Esophagus mucosa (tissue), 1 donor: ENCODE measurements at regions not wholly inside any gene's neighbourhood (a gene's known extent, or its start where the extent isn't known, plus 50 kb on each side); places are given as distances from the start of the nearest gene placed in this dataset.
A peak's percentile ranks its signal among the peaks of the same experiment; 100 is the strongest.
"Not testable (repeated sequence)": the region's sequence is repeated elsewhere in the genome, so short reads cannot be mapped to it uniquely, and the experiment has no call there.

ENCODE experiments used
- ATAC-seq: fragments of 200-7000 bp; cut with Tn5 transposase; one replicate; pipeline ENCODE4 v1.9.1; 2020
- donor health status: DM: yes; HTN: yes; CAD: no.

GRCh38 chr11:69887330-69887729, 68.1 kb upstream of the FGF3 start:
- ATAC-seq = no peak

- no peak for ATAC-seq
These were observed 68.7 kb upstream of the FGF3 start for GRCh38 chr11:69887841-69888427.

DNA sequence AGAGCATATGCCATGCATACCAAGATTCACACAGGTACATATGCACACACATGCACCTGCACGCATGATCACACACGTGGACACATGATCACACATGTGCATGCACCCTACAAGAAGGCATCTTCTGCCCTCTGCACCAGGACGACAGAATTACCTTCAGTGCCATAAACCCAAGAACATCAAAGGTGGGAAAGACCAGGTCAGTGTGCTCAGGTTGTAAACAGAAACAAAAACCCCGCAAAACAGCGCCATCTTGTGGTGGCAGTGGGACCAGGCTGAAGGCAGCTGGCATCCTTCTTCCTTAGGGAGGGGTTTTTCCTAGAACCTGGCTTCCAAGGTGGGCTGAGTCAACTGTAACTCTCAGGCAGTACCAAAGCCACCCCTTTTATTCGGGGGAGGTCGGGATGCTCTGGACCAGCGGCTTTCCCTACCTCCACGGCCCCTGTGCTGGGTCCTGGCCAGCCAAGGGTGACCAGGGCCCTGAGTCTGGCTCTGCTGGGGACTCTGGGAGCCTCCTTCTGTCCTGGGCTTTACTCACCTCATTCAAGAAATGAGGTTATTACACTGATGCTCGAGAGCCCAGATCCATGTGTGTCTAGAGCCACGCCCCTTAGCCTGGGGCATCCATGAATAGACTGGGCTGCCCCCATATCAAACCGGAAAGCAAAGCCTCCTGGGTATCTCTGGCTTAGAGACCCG, 69.4 kb upstream of the FGF3 start:
- ATAC-seq = peak; percentile 41

GRCh38 chr11:69889400-69890318, 70.4 kb upstream of the FGF3 start:
- ATAC-seq = no peak

- no peak for ATAC-seq
These were observed 71.3 kb upstream of the FGF3 start for GRCh38 chr11:69890476-69890875.

DNA sequence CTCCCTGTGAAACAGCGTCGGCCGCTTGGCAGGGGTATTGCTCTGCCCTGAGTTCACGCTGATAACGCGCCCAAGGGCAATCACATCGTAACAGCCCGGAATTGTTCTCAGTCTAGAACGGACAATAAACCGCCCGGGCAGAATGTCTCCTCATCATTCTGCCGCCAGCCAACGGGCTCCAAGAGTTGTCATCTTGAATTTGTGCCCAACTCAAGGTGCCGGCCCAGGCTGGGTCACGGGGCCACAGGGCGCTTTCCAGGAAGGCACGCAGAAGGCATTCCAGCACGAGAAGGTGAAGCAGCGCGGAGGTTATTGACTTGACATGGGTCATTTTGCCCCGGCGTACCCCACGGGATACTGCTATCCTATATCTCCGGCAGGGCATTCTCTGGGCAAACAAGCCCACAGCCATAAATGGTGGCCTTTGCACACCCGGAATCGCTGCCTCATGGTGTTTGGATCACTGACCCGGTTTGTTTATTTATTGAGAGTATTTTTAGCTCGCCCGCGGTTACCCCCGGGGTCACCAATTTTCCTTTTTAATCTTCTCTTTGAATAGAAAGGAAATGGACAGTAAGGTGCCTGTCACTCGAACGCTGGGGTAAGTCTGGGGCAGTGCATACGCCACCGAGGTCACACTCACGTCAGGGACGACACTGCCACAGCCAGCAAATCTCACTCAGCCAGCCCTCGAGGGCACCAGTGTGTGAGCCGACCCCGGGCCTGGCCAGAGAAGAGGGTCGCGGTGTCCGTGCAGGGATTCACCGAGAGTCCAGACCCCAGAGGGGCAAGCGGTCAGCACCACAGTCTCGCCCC, 72.4 kb upstream of the FGF3 start:
- no peak for ATAC-seq

DNA sequence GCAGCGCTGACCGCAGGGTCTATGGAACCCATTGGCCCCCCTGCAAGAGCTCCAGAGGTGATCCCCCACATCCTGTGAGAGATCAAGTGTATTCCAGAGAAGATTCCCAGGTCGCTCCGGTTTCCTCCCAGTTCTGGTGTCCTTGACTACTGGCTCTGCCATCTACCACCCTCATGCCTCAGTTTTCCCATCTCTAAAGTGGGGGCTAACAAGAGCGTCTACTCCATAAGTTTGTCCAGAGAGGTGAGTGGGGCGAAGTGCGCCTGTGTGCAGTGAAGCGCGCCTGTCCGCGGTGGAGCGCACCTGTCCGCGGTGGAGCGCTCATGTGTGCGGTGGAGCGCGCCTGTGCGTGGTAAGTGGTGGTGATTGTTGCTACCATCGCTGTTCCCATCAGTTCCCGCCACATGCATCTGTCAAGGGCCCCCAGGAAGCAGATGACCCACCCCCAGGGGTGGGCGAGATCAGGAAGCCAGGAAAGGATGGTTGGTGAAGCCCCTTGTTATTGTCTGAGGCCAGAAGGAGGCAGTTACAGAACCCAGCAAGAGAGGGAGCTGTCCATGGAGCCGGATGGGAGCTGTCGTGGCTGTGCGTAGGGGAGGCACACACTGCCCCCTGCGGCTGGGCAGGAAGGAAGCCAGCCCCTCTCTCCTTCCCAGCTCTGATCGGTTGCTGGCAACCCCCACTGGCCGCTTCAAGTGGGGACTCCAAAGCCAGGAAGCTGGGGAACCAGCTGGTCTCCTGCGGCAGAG, 73.2 kb upstream of the FGF3 start:
- ATAC-seq = no peak

- ATAC-seq = peak; percentile 50
These were observed 73.9 kb upstream of the FGF3 start for GRCh38 chr11:69892986-69893555.

GRCh38 chr11:69893631-69894030, 74.4 kb upstream of the FGF3 start:
- ATAC-seq = no peak

DNA sequence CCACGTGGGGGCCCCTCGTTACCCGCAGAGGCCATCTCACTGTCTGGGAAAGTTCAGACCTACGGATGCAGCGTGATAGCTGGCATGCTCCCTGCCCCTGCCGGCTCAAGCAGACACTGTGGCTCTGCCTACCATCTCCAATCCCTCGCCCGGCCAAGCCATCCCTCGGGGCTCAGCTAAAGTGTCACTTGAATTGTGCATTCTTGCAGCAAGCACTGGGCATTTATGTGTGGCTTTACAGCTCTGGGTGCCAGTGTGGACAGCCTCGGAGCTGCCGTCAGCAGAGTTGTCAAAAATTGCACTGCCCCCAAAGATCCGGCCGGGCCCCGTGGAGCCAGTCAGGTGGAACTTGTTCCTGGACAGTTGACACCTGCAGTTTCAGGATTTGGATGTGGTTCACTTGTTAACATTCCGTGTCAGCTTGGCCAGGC, 75.0 kb upstream of the FGF3 start:
- no peak for ATAC-seq

DNA sequence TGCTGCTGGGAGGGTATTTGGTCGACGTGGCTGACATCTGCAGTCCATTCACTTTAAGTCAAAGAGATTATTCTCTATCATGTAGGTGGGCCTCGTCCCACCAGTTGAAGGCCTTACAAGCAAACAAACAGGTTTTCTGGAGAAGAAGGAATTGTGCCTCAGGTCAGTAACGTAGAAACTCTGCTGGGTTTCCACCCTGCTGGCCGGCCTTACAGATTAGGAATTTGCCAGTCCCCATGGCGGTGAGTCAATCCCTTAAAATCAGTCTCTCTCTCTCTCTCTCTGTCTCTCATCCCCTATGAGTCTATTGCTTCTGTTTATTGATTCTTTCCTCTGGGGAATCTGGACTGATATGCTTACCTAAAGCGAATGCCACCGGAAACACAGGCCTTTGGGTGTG, 75.4 kb upstream of the FGF3 start:
- ATAC-seq = no peak

DNA sequence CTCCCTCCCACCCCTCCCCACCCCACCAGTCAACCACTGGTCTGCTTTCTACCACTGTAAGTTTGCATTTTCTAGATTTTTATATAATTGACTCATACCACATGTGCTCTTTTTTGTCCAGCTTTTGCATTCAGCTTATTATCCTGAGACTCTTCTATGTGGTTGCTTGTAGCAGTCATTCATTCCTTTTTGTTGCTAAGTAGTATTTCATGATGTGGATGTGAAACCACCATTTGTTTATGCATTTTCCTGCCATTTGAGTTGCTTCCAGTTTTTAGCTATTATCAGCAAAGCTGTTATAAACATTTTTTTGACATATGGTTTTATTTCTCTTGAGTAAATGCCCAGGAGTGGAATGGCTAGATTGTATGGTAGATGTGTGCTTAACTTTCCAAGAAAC, 77.0 kb upstream of the FGF3 start:
- ATAC-seq = no peak

DNA sequence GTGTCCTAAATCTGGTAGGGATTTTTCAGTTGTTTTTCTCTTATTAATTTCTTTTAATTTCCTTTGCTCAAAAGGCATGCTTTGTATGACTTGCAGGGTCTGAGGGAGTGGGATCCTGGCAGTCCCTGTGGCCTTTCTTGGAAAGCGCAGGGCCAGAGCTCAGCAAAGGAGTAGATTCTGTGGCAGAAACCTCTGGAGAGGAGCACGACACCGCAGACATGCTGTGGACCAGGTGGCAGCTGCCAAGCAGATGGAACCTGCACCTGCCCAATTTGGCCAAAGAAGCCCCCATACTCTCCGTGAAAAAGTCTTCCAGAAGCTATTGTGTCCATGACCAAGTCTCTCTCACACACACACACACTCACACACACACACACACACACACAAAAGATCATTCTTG, 78.9 kb upstream of the FGF3 start:
- no peak for ATAC-seq

DNA sequence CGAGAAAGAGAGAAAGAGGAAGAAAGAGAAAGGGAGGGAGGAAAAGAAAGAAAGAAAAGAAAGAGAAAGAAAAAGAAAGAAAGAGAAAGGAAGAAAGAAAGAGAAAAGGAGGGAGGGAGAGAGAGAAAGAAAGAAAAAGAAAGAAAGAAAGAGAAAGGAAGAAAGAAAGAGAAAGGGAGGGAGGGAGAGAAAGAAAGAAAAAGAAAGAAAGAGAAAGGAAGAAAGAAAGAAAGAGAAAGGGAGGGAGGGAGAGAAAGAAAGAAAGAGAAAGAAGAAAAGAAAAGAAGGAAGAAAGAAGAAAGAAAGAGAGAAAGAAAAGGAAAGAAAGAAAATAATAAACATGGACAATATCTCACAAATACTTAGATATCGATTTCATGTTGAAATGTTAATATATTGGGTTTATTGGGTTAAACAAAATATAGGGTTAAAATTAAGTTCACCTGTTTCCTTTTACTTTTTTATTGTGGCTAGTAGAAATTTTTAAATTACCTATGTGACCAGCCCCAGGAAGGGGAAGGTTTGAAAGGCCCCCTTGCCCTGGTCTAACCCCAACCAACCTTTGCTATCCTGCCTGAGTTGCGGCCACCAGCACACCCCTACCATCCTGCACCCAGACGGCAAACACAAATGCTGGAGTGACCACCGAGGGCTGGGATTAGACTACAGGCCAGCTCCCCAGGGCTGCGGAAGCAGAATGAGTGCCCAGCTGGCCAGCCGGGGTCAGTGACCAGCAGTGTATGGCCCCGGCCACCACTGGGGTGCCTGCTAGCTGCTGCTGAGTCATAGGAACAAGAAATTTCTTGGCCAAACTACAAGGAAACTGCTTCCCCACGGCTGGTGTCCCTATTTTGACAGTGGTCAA, 81.0 kb upstream of the FGF3 start:
- peak; percentile 20 for ATAC-seq

DNA sequence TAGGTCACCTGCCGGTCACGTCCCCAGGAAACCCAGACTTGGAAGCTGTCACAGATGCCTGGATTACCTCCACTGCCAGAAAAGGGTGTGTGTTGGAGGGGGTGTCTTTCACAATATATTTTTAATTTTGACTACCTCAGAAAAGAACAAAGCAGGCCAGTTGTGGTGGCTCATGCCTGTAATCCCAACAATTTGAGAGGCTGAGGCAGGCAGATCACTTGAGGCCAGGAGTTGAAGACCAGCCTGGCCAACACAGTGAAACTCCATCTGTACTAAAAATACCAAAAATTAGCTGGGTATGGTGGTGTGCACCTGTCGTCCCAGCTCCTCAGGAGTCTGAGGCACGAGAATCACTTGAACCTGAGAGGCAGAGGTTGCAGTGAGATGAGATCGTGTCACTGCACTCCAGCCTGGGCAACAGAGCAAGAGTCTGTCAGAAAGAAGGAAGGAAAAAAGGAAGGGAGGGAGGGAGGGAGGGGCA, 81.6 kb upstream of the FGF3 start:
- ATAC-seq = not testable (repeated sequence)

DNA sequence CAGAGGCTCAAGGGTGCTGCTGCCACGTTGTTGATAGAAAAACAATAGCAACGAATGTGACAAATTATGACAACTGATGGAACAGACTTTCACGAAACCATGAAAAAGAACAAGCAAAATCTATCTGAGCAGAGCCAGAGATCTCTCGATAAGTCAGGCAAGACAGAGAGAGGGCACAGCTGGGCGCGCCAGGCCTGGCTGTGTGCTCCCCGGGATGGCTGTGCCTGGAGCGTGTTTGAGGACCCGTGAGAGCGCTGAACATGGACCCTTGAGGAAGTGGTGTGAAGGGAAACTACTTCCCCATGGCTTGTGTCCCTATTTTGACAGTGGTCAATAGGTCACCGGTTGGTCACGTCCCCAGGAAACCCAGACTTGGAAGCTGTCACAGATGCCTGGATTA, 83.1 kb upstream of the FGF3 start:
- no peak for ATAC-seq

GRCh38 chr11:69903211-69903610, 84.0 kb upstream of the FGF3 start:
- no peak for ATAC-seq

DNA sequence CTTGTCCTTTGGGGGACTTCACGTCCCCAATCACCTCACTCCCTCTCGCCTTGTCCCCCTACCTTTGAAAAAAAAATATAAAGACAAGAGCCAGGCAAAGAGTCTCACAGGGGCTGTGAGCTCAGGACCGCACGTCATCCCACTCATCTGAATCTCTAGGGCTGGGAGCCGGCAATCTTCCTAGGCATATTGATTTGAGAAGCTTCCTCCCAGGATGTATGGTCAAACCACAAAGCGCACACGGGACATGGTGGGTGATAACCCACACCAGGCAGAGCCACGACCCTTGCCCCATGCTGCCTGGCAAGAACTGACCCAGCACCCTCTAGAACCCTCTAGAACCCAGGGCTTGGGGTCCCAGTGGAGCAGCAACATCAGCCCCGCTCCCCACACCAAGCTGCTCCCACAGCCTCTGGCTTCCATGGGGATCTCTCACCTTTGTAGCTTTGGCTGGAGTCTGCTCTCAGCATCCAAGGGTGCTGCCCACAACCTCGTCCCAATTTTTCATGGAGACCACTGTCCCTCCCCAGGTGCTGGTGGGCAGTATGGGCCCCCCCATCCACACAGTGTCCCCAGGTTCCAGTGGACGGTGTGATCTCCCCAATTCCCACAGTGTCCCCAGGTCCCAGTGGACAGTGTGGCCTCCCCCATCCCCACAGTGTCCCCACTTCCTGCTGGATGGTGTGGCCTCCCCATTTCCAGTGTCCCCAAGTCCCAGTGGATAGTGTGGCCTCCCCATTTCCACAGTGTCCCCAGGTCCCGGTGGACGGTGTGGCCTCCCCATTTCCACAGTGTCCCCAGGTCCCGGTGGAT, 85.2 kb upstream of the FGF3 start:
- ATAC-seq = no peak

GRCh38 chr11:69904974-69905535, 85.8 kb upstream of the FGF3 start:
- ATAC-seq = no peak
